Stomach (tissue), 4 donors: ENCODE measurements at regions not wholly inside any gene's neighbourhood (a gene's known extent, or its start where the extent isn't known, plus 50 kb on each side); places are given as distances from the start of the nearest gene placed in this dataset.

Experiments
- CTCF ChIP-seq, 7 experiments: fragments of 450-650 bp in 4 of 7; fragments of 200-600 bp in 3 of 7; sonication (generic) in 3 of 7; IDR thresholded peaks; one replicate each; pipeline ENCODE4 v1.5.1; 2016 to 2019; ENCODE audit warnings: antibody characterized with exemption in 7 of 7, control low read depth in 2 of 7, mild to moderate bottlenecking in 1 of 7
- EP300 ChIP-seq: sonication (generic); formaldehyde crosslinking; IDR thresholded peaks from one replicate; pipeline ENCODE4 v1.6.1; 2017; ENCODE audit warnings: antibody characterized with exemption
- POLR2A ChIP-seq, 4 donors: fragments of 450-650 bp; IDR thresholded peaks; one replicate each; pipeline ENCODE4 v1.6.1; 2016; ENCODE audit warnings: antibody characterized with exemption in 4 of 4, control low read depth in 2 of 4, mild to moderate bottlenecking in 1 of 4, moderate library complexity in 1 of 4
- POLR2AphosphoS5 ChIP-seq, 3 donors: sonication (generic); formaldehyde crosslinking; IDR thresholded peaks; one replicate each; pipeline ENCODE4 v1.6.1; 2016; ENCODE audit warnings: antibody characterized with exemption in 3 of 3

- TF ChIP-seq CTCF (IDR thresholded peaks at IDR 0.05): no peak
- no peak for TF ChIP-seq POLR2A (IDR thresholded peaks at IDR 0.05)
- no peak for TF ChIP-seq POLR2AphosphoS5 (IDR thresholded peaks at IDR 0.05)
- no peak for TF ChIP-seq EP300
These were observed 64.7 kb upstream of the EXOC1L start for GRCh38 chr4:55754754-55755350.
